ENCODE measurements at regions not wholly inside any gene's neighbourhood (a gene's known extent, or its start where the extent isn't known, plus 50 kb on each side); places are given as distances from the start of the nearest gene placed in this dataset.
"Not testable (repeated sequence)": the region's sequence is repeated elsewhere in the genome, so short reads cannot be mapped to it uniquely, and the experiment has no call there.

DNA sequence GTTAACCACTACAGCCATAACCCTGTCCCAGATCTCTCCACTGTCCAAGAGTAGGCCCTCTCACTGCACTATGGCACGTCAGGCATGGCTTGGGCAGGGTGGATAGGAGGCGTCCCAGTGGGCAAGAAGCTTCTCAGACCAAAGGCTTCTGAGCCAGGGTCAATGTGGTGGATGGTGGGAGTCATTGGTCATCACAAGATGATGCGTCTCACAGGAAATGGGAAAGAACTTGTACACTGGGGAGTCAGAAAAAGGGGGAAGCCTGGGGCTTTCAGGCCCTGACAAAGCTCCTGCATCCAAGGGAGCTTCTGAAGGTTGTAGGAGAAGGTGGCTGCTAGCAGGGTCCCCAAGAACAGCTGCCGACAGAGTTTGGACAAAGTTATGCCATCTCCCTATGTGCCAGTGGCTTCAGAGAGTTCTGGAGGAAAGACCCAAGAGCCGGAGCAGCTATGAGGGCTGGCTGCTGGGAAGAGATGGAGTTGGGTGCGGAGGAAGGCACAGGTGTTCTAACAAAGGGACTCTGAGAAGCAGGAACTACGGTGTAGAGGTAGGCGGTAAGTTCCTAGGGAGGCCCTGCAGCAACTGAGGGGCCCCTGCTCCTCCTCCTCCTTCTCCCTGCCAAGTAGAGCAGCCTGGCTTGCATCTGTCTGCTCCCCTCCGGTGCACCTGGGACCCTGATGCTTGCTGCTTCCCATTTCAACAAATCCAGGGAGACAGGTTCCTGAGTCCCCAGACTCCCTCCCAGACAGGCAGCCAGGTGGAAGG lies 81.1 kb downstream of the ARL6IP4 start:
- DNase-seq (ENCODE audit: low read depth) = no peak

GRCh38 chr12:123059500-123059899 lies 79.0 kb downstream of the ARL6IP4 start:
- no peak for DNase-seq (ENCODE audit: low read depth)

- no peak for DNase-seq (ENCODE audit: low read depth)
Observed at GRCh38 chr12:123058980-123059379, 78.5 kb downstream of the ARL6IP4 start.

- DNase-seq (ENCODE audit: low read depth) = no peak
Observed at GRCh38 chr12:123058481-123058880, 78.0 kb downstream of the ARL6IP4 start.

DNA sequence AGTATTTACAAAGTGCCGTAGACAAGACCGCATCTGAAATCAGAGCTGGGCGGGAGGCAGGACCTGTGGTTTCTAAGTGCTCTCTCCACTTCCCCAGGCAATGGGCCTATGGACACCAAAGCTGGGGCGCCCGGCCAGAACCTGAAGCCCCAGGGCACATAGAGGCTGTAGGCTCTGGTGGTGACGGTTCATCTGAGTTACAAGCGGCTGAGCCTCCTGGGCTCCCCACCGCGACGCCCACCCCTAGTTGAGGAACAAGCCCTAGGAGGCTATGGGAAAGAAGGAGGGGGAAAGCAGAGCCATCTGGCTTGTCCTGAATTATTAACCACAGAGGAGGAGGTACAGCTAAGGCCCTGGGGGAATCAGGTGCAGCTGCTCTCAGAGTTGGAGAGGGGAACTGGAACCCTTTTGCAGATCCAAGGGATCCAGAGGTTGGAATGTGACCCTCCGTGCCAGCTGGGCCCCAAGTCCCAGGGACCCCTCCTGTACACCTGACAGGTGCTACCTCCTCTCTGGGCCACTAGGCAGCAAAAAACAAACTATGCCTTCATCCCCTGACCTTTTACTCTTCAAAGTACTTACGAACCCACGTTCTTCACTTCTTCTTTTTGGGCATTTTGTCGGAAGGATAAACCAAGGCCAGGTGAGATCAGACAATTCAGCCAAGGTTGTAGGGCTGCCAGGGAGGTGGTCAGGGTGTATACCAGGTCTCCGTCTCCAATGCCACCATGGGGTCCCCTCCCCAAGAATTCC lies 77.2 kb downstream of the ARL6IP4 start:
- no peak for DNase-seq (ENCODE audit: low read depth)

DNA sequence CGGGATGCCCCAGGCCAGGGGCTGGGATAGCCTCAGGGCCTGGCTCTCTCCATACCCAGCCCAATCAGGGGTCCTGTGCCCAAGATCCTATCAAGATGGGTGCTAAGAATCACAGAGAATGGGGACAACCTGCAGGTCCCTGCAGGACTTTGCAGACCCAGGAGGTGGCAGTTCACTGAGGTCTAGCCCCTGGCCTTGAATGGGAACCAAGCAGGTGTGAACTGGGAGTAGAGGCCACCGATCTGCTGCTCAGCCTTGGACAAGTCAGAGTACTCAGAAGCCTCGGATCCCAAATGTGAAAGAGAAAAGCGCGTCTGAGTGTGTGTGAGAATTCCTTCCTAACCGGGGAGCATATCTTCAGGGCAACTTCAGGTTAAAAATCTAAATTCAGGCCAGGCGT lies 76.2 kb downstream of the ARL6IP4 start:
- no peak for DNase-seq (ENCODE audit: low read depth)

DNA sequence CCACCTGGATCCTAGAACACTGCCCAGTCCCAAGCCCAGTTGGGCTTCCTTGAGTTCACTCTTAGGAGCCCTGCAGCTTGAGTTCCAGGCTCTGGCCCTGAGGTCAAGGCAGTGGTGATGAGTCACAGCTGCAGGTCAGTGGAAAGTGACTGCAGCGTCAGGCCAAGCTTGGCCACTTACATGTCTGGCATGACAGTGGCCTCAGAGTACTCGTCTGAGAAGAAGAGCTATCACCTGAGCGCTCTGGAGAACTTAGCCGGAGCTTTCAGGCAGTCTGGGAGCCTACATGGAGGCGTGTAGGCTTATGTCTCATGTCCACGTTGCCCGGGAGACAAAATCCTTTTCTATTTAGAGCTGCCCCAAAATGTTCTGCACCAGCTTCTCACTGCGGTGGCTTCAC lies 75.6 kb downstream of the ARL6IP4 start:
- no peak for DNase-seq (ENCODE audit: low read depth)

DNA sequence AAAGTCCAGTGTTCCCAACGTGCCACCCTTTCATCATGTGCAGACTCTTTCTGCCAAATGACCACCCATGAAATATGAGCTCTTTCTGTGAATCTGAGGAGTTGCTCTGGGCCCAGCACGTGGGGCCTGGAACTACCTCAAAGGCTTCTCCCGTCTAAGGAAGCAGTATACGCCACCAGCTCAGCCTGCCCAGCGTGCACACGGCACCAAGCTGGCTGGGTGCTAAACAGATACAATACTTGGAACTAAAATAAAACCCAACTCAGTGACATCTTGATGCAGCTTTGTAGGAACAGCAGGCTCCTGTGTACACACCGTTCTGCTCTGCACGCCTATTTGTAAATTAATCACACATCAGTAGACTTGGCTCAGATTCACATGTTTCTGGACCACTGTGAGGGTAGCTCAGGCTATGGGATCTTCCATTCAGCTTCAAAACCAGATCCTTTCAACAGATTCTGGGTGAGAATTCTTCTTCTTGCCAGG lies 74.8 kb downstream of the ARL6IP4 start:
- no peak for DNase-seq (ENCODE audit: low read depth)

GRCh38 chr12:123054371-123054770 lies 73.9 kb downstream of the ARL6IP4 start:
- no peak for DNase-seq (ENCODE audit: low read depth)

GRCh38 chr12:123051556-123051955 lies 71.1 kb downstream of the ARL6IP4 start:
- DNase-seq (ENCODE audit: low read depth) = no peak

DNA sequence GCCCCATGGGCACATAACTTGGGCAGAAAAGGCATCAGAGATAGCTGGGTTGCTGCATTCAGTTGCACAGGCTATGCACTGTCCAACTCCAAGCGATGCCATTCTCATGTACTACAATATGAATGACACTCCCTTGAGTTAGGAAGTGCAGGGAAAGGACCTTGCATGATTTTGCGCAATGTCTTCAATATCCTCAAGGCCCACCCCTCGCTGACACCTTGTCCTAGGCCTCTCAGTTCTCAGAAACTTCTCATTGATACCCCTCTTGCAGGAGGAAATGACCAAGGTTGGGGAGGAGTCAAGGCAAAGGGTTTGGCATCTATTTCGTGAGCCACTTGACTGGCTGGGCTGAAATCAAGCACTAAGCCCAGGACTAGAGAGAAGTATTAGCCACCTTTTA lies 70.4 kb downstream of the ARL6IP4 start:
- no peak for DNase-seq (ENCODE audit: low read depth)

- DNase-seq (ENCODE audit: low read depth) = no peak
Observed at GRCh38 chr12:123050331-123050831, 69.9 kb downstream of the ARL6IP4 start.

GRCh38 chr12:123049398-123050240 lies 69.1 kb downstream of the ARL6IP4 start:
- no peak for DNase-seq (ENCODE audit: low read depth)

GRCh38 chr12:123047892-123048291 lies 67.4 kb downstream of the ARL6IP4 start:
- not testable (repeated sequence) for DNase-seq (ENCODE audit: low read depth)

GRCh38 chr12:123047289-123047688 lies 66.8 kb downstream of the ARL6IP4 start:
- no peak for DNase-seq (ENCODE audit: low read depth)

GRCh38 chr12:123046431-123046830 lies 66.0 kb downstream of the ARL6IP4 start:
- DNase-seq (ENCODE audit: low read depth) = no peak

GRCh38 chr12:123045678-123046077 lies 65.2 kb downstream of the ARL6IP4 start:
- DNase-seq (ENCODE audit: low read depth) = no peak

DNA sequence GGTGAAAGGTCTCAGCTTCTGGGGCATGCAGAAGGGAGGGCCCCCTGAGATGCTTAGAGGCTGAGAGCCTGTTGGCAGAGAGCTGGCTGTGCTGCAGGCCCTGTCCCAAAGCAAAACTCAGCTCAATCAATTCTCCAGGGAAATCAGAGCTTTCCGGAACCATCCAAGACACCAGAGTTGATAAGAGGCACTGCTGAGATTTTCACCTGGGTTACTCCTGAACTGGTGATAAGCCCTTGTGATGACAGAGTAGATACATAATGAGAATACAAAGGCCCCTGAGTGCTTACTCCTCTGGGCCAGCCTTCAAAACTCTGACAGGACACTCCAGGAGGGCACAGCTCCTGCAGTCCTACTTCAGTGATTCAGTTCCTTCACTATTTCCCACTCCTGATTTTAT lies 63.9 kb downstream of the ARL6IP4 start:
- no peak for DNase-seq (ENCODE audit: low read depth)

- DNase-seq (ENCODE audit: low read depth) = peak; percentile 48
Observed at GRCh38 chr12:123043536-123044001, 63.1 kb downstream of the ARL6IP4 start.

GRCh38 chr12:123042833-123043232 lies 62.4 kb downstream of the ARL6IP4 start:
- DNase-seq (ENCODE audit: low read depth) = no peak

DNA sequence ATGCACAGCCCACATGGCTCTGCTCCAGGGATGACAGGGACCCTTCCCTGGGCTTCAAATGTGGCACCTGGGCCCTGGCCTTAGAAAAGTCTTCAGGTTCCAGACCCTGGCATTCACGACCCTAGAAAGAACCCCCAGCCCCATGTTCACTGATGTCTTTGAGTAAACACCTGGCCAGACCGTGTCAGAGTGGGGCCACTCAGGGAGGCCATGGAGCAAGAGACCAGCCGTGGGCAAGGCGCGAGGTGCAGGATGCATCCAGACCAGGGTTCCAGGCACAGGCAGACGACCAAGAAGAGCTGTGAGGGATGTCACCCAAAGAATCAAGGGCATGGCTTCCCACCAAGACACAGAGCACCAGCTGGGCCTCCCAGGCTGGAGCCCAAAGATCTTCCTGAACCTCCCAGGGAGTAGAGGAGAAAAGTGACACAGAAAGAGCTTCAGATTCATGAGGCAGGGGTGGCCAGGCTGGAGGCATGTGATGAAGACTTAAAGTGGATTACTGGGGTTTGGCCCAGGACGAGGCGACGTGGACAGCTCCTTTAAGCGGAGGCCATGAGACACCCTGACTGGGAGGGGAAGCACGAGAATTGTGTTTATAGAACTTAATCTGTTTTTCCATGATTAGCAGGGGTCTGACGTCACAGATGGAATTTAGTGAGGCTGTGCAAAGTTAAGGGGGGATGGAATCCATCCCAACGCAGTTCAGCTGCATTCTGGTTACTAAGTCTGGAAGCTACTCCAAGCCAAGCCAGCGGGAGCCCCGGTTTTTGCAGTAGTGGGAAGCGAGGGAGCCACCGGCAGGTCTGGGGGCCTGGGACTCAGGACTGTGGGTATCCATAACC lies 61.6 kb downstream of the ARL6IP4 start:
- no peak for DNase-seq (ENCODE audit: low read depth)
